ENCODE measurements at regions not wholly inside any gene's neighbourhood (a gene's known extent, or its start where the extent isn't known, plus 50 kb on each side); places are given as distances from the start of the nearest gene placed in this dataset.

DNA sequence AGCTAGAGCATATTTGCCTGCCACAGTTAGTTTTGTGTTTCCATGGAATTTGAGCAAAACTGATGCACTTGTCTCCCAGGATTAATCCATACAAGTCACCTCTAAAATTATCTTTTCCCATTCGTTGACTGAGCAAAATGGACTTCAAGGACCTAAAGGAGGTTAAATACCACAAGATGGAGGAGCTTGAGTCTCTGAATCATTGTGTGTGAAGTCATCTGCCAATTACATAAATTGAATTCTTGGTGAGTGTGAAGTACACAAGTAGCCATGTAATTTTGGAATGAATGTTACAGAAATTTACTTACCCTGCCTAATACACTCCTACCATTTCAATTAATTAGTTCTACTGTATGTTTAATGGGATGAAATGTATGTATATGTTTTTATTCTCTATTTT is 501.7 kb upstream of the POT1 start:
- no peaks in the 10 kb centered on the region for H3K4me1 ChIP-seq
- no peaks in the 10 kb centered on the region for H3K27me3 ChIP-seq (ENCODE audit: low read depth)
- no peak overlapping the region for H3K27ac ChIP-seq (replicated peaks)
- H3K36me3 ChIP-seq, result no peaks in the 10 kb centered on the region
- H3K9me3 ChIP-seq (replicated peaks), result no peaks in the 10 kb centered on the region
- TF ChIP-seq CTCF (IDR thresholded peaks at IDR 0.05; ENCODE audit: borderline replicate concordance), result no peak
- intact Hi-C loops (cut with micrococcal nuclease), result no loop called here
- H3K4me3 ChIP-seq, result no peak overlapping the region
- DNase-seq, result no peak

DNA sequence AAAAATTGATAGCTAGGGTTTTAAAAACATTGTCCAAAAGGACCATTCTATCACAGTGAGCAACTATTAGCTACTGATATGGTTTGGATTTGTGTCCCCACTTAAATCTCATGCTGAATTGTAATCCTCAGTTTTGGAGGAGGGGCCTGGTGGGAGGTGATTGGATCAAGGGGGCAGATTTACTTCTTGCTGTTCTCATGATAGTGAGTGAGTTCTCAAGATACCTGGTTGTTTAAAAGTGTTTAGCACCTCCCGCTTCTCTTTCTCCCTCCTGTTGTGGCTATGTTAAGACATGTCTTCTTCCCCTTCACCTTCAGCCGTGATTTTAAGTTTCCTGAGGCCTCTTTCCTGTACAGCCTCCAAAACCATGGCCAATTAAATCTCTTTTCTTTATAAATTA is 500.4 kb upstream of the POT1 start:
- intact Hi-C loops (cut with micrococcal nuclease), result no loop called here
- no peak for DNase-seq
- Histone ChIP-seq H3K4me3 (no peak overlapping the region), H3K36me3 (no peaks in the 10 kb centered on the region), H3K27me3 (ENCODE audit: low read depth) (no peaks in the 10 kb centered on the region), H3K4me1 (no peaks in the 10 kb centered on the region), H3K27ac (replicated peaks) (no peak overlapping the region), H3K9me3 (replicated peaks) (no peaks in the 10 kb centered on the region)
- no peak for TF ChIP-seq CTCF (IDR thresholded peaks at IDR 0.05; ENCODE audit: borderline replicate concordance)

GRCh38 chr7:125427676-125428075 is 498.1 kb upstream of the POT1 start:
- intact Hi-C loops (cut with micrococcal nuclease), result no loop called here
- no peaks in the 10 kb centered on the region for H3K4me1 ChIP-seq
- H3K27ac ChIP-seq (replicated peaks), result no peak overlapping the region
- DNase-seq, result no peak
- TF ChIP-seq CTCF (IDR thresholded peaks at IDR 0.05; ENCODE audit: borderline replicate concordance), result no peak
- H3K9me3 ChIP-seq (replicated peaks), result no peaks in the 10 kb centered on the region
- H3K4me3 ChIP-seq, result no peak overlapping the region
- no peaks in the 10 kb centered on the region for H3K27me3 ChIP-seq (ENCODE audit: low read depth)
- H3K36me3 ChIP-seq, result no peaks in the 10 kb centered on the region

GRCh38 chr7:125425506-125425905 is 495.9 kb upstream of the POT1 start:
- no peak for TF ChIP-seq CTCF (IDR thresholded peaks at IDR 0.05; ENCODE audit: borderline replicate concordance)
- intact Hi-C loops (cut with micrococcal nuclease), result no loop called here
- no peak for DNase-seq
- H3K27me3 ChIP-seq (ENCODE audit: low read depth), result no peaks in the 10 kb centered on the region
- H3K4me1 ChIP-seq, result no peaks in the 10 kb centered on the region
- H3K9me3 ChIP-seq (replicated peaks), result peaks cover 13% of the 10 kb centered on the region
- H3K27ac ChIP-seq (replicated peaks), result no peak overlapping the region
- no peak overlapping the region for H3K4me3 ChIP-seq
- H3K36me3 ChIP-seq, result no peaks in the 10 kb centered on the region

DNA sequence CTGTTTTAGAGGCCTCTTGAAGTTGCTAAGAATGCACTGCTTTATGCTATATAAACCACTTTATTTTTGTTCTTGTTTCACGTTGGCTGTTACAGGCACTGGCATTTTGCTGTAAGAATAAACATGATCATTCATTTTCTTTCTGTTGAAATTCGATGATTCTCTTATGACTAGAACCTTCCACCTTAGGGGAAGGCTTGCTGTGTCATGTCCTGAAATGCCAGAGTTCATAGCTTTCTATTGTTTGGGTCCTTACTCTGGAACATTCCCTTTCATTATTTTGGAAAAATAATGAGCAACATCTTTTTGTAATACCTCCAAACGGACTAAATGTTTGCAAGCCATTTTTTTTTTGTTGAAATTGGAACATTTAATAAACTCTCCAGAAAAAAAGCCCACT is 495.1 kb upstream of the POT1 start:
- no peak for DNase-seq
- no peak overlapping the region for H3K4me3 ChIP-seq
- no peaks in the 10 kb centered on the region for H3K4me1 ChIP-seq
- peaks cover 13% of the 10 kb centered on the region for H3K9me3 ChIP-seq (replicated peaks)
- no peaks in the 10 kb centered on the region for H3K36me3 ChIP-seq
- no peak for TF ChIP-seq CTCF (IDR thresholded peaks at IDR 0.05; ENCODE audit: borderline replicate concordance)
- H3K27me3 ChIP-seq (ENCODE audit: low read depth), result no peaks in the 10 kb centered on the region
- intact Hi-C loops (cut with micrococcal nuclease), result no loop called here
- H3K27ac ChIP-seq (replicated peaks), result no peak overlapping the region
